GM12878 (cell line): ENCODE measurements at regions not wholly inside any gene's neighbourhood (a gene's known extent, or its start where the extent isn't known, plus 50 kb on each side); places are given as distances from the start of the nearest gene placed in this dataset.
"Not testable (repeated sequence)": the region's sequence is repeated elsewhere in the genome, so short reads cannot be mapped to it uniquely, and the experiment has no call there.

ENCODE experiments used
- ATAC-seq: fragments of 200-7000 bp; cut with Tn5 transposase; 3 replicates; pipeline ENCODE4 v1.9.1; 2020; ENCODE audit warnings: mild to moderate bottlenecking, moderate library complexity
- BruUV-seq: library from RNA; stranded (reverse); fragments of 400-500 nt; replicated peaks from 2 replicates; lab custom pipeline; 2021; lab: Mats Ljungman, UMichigan
- CTCF ChIA-PET: fragments of 300-600 bp; sonication (Branson Sonifier 250); formaldehyde crosslinking; extraction: SDS; loops from one replicate; lab custom pipeline; 2021; ENCODE audit warnings: inconsistent platforms; lab: Yijun Ruan, JAX
- POLR2A ChIA-PET: fragments of 350-600 bp; formaldehyde crosslinking; extraction: SDS; loops from one replicate; lab custom pipeline; 2021; ENCODE audit warnings: inconsistent platforms; lab: Charles Lee
- RAD21 ChIA-PET: fragments of 300-600 bp; sonication (Branson Sonifier 250); formaldehyde crosslinking; loops from one replicate; lab custom pipeline; 2023; ENCODE audit warnings: antibody characterized with exemption; ENCODE audit not compliant: unreplicated experiment; lab: Charles Lee
- SMC1A ChIA-PET: fragments of 300-600 bp; sonication (Branson Sonifier 250); formaldehyde crosslinking; loops from one replicate; lab custom pipeline; 2023; ENCODE audit not compliant: unreplicated experiment, uncharacterized antibody; lab: Charles Lee
- DNase-seq: peaks from one replicate; pipeline ENCODE4 v3.0.0-alpha.2; 2011; ENCODE audit warnings: low read depth, low spot score
- FAIRE-seq: peaks from 3 replicates; lab custom pipeline; 2011; peaks lifted over from hg19 to GRCh38; lab: Jason Lieb, UNC
- H2AFZ ChIP-seq: 2 replicates; pipeline ENCODE4 v1.6.0; 2011; ENCODE audit warnings: low read depth, low read length, control low read depth; ENCODE audit not compliant: control insufficient read depth
- H3K27ac ChIP-seq: 2 replicates; pipeline ENCODE4 v1.5.1; 2011; ENCODE audit warnings: control low read depth; ENCODE audit not compliant: control insufficient read depth, insufficient read depth
- H3K27me3 ChIP-seq, 2 experiments: replicated peaks in 1 of 2; 2 replicates each; pipeline versions ENCODE4 v1.6.0 to v1.6.1; 2011; ENCODE audit warnings: low read length in 1 of 2; ENCODE audit not compliant: control insufficient read depth in 2 of 2, insufficient read depth in 2 of 2
- H3K36me3 ChIP-seq, 2 experiments: 2 replicates each; pipeline ENCODE4 v1.5.1; 2011; ENCODE audit warnings: low read length in 1 of 2; ENCODE audit not compliant: control insufficient read depth in 2 of 2, insufficient read depth in 2 of 2
- H3K4me1 ChIP-seq: 2 replicates; pipeline ENCODE4 v1.6.1; 2011; ENCODE audit warnings: mild to moderate bottlenecking, low read length, moderate library complexity, mixed read lengths; ENCODE audit not compliant: control insufficient read depth, insufficient read depth
- H3K4me2 ChIP-seq: 2 replicates; pipeline ENCODE4 v1.6.0; 2011; ENCODE audit warnings: control low read depth; ENCODE audit not compliant: control insufficient read depth, insufficient read depth
- H3K4me3 ChIP-seq: fragments of 200-600 bp; sonication (generic); 2 replicates; pipeline ENCODE4 v1.5.1; 2016
- H3K79me2 ChIP-seq: 2 replicates; pipeline ENCODE4 v1.6.0; 2011; ENCODE audit warnings: low read length; ENCODE audit not compliant: control insufficient read depth, insufficient read depth
- H3K9ac ChIP-seq: 2 replicates; pipeline ENCODE4 v1.8.0; 2011; ENCODE audit warnings: low read length, control low read depth, mixed read lengths; ENCODE audit not compliant: control insufficient read depth, insufficient read depth
- H3K9me3 ChIP-seq: replicated peaks from 3 replicates; pipeline ENCODE4 v1.5.1; 2011; ENCODE audit warnings: mild to moderate bottlenecking, low read length; ENCODE audit not compliant: control insufficient read depth, insufficient read depth
- H4K20me1 ChIP-seq: 2 replicates; pipeline ENCODE4 v1.6.0; 2011; ENCODE audit not compliant: control insufficient read depth, insufficient read depth
- ATF7 ChIP-seq: fragments of 450-650 bp; IDR thresholded peaks from 2 replicates; pipeline ENCODE4 v1.6.1; 2016; ENCODE audit warnings: low read depth, mild to moderate bottlenecking
- FOS ChIP-seq: IDR thresholded peaks from 3 replicates; pipeline ENCODE4 v1.6.1; 2011; ENCODE audit warnings: borderline replicate concordance; ENCODE audit not compliant: insufficient read length; ENCODE audit errors: extremely low read depth
- HCFC1 ChIP-seq: fragments of 150-350 bp; IDR thresholded peaks from 2 replicates; pipeline ENCODE4 v1.6.1; 2014; ENCODE audit warnings: low read length
- JUND ChIP-seq: IDR thresholded peaks from 2 replicates; pipeline ENCODE4 v1.6.1; 2012; ENCODE audit warnings: low read depth, mild to moderate bottlenecking, low read length, improper control_type of control experiment, moderate library complexity
- LARP7 ChIP-seq: fragments of 450-650 bp; IDR thresholded peaks from 2 replicates; pipeline ENCODE4 v1.6.1; 2017; ENCODE audit warnings: mild to moderate bottlenecking
- RUNX3 ChIP-seq: IDR thresholded peaks from 2 replicates; pipeline ENCODE4 v1.6.1; 2012; ENCODE audit warnings: low read length, inconsistent platforms
- TBL1XR1 ChIP-seq: IDR thresholded peaks from 2 replicates; pipeline ENCODE4 v1.6.1; 2012; ENCODE audit warnings: low read depth, low read length, improper control_type of control experiment
- WGBS: methylation state at CpG from one replicate; pipeline ENCODE4 v1.1.6; 2016; ENCODE audit warnings: low lambda C conversion rate; ENCODE audit not compliant: insufficient replicate concordance, insufficient coverage; ENCODE audit errors: missing lambda C conversion rate; 5-methylcytosine and 5-hydroxymethylcytosine counted together
- in situ Hi-C: fragments of 300-500 bp; cut with MboI; formaldehyde crosslinking; loops from 9 replicates; pipeline ENCODE4 v1.14.3; 2018; ENCODE audit warnings: mixed read lengths
- intact Hi-C: fragments of 100-400 bp; cut with micrococcal nuclease; formaldehyde crosslinking; loops from one replicate; pipeline ENCODE4 v1.14.2; 2022; ENCODE audit not compliant: unreplicated experiment
- TF ChIP-seq, protein P1 (sequence below): fragments of 450-650 bp; IDR thresholded peaks from 2 replicates; pipeline ENCODE4 v1.6.1; 2016; ENCODE audit warnings: mild to moderate bottlenecking
- TF ChIP-seq, protein P2 (sequence below): IDR thresholded peaks from 2 replicates; pipeline ENCODE4 v1.6.1; 2012; ENCODE audit warnings: low read depth, low read length, improper control_type of control experiment

DNA sequence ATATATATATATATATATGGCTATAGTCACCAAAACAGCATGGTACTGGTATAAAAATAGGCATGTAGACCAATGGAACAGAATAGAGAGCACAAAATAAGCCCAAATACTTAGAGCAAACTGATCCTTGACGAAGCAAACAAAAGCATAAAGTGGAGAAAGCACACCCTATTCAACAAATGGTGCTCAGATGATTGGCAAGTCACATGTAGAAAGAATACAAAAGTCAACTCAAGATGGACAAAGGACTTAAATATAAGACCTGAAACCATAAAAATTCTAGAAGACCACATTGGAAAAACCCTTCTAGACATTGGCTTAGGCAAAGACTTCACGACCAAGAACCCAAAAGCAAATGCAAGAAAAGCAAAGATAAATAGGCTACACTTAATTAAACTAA is 167.2 kb downstream of the NAA11 start:
- SMC1A ChIA-PET: interaction anchor here (1.3 kb wide), 1 partner anchor 12 kb away, joined by 3 read pairs; no protein-coding TSS in a partner anchor
- 0% methylated on average over 2 of the region's 2 CpGs for WGBS
- H3K4me3 ChIP-seq: not testable (repeated sequence)
- peak; percentile 18; the same call in 1 of the 2 replicates for TF ChIP-seq RUNX3
- TF ChIP-seq, protein P1, sequence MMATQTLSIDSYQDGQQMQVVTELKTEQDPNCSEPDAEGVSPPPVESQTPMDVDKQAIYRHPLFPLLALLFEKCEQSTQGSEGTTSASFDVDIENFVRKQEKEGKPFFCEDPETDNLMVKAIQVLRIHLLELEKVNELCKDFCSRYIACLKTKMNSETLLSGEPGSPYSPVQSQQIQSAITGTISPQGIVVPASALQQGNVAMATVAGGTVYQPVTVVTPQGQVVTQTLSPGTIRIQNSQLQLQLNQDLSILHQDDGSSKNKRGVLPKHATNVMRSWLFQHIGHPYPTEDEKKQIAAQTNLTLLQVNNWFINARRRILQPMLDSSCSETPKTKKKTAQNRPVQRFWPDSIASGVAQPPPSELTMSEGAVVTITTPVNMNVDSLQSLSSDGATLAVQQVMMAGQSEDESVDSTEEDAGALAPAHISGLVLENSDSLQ: peak; percentile 46
- TF ChIP-seq, all 136 proteins: peak for 2; not testable (repeated sequence) for 134
- H3K27me3 ChIP-seq, intact Hi-C loops, H3K9ac ChIP-seq, H3K4me1 ChIP-seq, POLR2A ChIA-PET, H3K79me2 ChIP-seq, in situ Hi-C loops, H2AFZ ChIP-seq, H3K4me2 ChIP-seq, H3K9me3 ChIP-seq, FAIRE-seq, RAD21 ChIA-PET, DNase-seq, H3K27ac ChIP-seq, H3K36me3 ChIP-seq, H4K20me1 ChIP-seq, BruUV-seq: not testable (repeated sequence)
- CTCF ChIA-PET: interaction anchor here (1.3 kb wide), 1 partner anchor 16 kb away, joined by 4 read pairs; no protein-coding TSS in a partner anchor
- ATAC-seq: peak; percentile 50; the same call in 2 of the 3 replicates

DNA sequence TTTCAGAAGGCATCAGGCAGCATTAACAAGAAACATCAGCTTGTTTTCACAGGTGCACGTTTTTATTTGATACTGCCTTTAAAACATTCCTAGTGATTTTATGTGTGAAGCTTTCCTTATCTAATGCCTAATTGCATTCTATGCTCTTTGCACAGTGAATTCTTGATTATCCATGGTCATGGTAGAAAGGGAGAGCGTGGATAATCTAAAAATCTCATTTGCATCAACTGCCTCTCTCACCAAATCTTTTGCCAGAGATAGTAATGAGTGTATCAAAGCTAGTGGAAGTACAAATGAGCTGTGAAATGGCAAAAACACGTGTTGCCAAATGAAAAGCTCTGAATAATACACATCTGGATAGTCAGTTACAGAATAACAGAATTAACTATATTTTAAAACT is 170.5 kb downstream of the NAA11 start:
- FAIRE-seq (no peak), DNase-seq (no peak), ATAC-seq (no peak)
- ChIA-PET SMC1A (interaction anchor here (0.7 to 1.0 kb wide), 3 partner anchors 11 to 17 kb away, joined by 3 read pairs; no protein-coding TSS in a partner anchor), RAD21 (no interaction called here), CTCF (interaction anchor here (1.0 kb wide), 1 partner anchor 121 kb away, joined by 3 read pairs; no protein-coding TSS in a partner anchor), POLR2A (no interaction called here)
- H2AFZ ChIP-seq: no peak overlapping the region
- in situ Hi-C loops (no loop called here), intact Hi-C loops (no loop called here)
- no peak overlapping the region for H3K4me3 ChIP-seq
- BruUV-seq: no TSS peak
- no peaks in the 10 kb centered on the region for H3K79me2 ChIP-seq
- H3K4me1 ChIP-seq: no peaks in the 10 kb centered on the region
- no peaks in the 10 kb centered on the region for H4K20me1 ChIP-seq
- no peak overlapping the region for H3K4me2 ChIP-seq
- H3K27ac ChIP-seq: no peak overlapping the region
- no peaks in the 10 kb centered on the region for H3K36me3 ChIP-seq
- no peaks in the 10 kb centered on the region; the same call in 2 of the 3 replicates for H3K9me3 ChIP-seq
- no peak overlapping the region for H3K9ac ChIP-seq
- no peaks in the 10 kb centered on the region for H3K27me3 ChIP-seq
- 1% methylated on average over 3 of the region's 3 CpGs for WGBS
- TF ChIP-seq HCFC1: no peak
- TF ChIP-seq ATF7: no peak
- no peak for TF ChIP-seq LARP7
- no peak for TF ChIP-seq TBL1XR1
- no peak for TF ChIP-seq JUND
- TF ChIP-seq, protein P2, sequence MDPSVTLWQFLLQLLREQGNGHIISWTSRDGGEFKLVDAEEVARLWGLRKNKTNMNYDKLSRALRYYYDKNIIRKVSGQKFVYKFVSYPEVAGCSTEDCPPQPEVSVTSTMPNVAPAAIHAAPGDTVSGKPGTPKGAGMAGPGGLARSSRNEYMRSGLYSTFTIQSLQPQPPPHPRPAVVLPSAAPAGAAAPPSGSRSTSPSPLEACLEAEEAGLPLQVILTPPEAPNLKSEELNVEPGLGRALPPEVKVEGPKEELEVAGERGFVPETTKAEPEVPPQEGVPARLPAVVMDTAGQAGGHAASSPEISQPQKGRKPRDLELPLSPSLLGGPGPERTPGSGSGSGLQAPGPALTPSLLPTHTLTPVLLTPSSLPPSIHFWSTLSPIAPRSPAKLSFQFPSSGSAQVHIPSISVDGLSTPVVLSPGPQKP: no peak
- TF ChIP-seq FOS: no peak
